ENCODE measurements at regions not wholly inside any gene's neighbourhood (a gene's known extent, or its start where the extent isn't known, plus 50 kb on each side); places are given as distances from the start of the nearest gene placed in this dataset.

DNA sequence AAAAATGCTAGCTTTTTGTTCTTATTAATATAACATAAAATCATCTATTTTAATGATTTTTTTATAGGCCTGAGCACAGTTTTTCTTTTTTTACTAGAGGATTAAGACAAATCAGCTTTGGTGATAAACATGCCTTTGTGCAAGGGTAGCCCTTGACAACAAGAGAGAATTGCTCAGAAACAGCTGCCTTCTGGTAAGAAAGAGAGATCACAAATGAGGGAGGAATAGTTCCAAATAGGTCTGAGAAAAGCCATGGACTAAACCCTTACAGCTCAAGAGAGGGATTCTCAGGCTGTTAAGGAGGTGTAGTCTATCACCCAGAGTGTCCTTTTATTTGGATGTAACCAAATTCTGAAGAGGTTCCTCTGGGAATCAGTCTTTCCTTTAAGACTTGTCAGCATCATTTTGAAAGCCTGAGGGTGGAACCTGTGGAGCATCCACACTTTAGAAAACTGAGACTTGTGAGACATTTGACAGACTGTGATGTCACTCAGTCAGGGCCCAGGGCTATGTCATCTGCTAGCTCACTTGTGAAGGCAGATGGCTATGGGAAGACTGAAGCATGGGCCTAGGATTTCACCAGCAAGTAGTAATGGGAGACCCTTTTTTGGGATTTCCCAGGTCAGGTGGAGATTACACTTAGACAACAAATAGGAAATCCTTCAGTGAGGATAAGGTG, 102.9 kb upstream of the KCNAB1 start:
- TF ChIP-seq EP300 (IDR thresholded peaks at IDR 0.05) (no peak), POLR2A (IDR thresholded peaks at IDR 0.05) (no peak)
